ENCODE measurements at regions not wholly inside any gene's neighbourhood (a gene's known extent, or its start where the extent isn't known, plus 50 kb on each side); places are given as distances from the start of the nearest gene placed in this dataset.
"Not testable (repeated sequence)": the region's sequence is repeated elsewhere in the genome, so short reads cannot be mapped to it uniquely, and the experiment has no call there.

GRCh38 chr18:51346404-51346803 lies 148.9 kb upstream of the MEX3C start:
- no peak overlapping the region for H3K4me3 Mint-ChIP-seq
- no peak for TF ChIP-seq CTCF (IDR thresholded peaks at IDR 0.05; ENCODE audit: unreplicated experiment)
- H3K4me1 Mint-ChIP-seq, result peaks cover 2% of the 10 kb centered on the region
- no peak for DNase-seq (ENCODE audit: low spot score in 2 of 2, unreplicated experiment in 2 of 2)
- H3K27me3 Mint-ChIP-seq (ENCODE audit: low read depth), result peaks cover 13% of the 10 kb centered on the region
- H3K36me3 Mint-ChIP-seq, result no peaks in the 10 kb centered on the region
- no peak overlapping the region for H3K27ac Mint-ChIP-seq
- H3K9me3 Mint-ChIP-seq, result peaks cover 7% of the 10 kb centered on the region

- Mint-ChIP-seq H3K9me3 (no peaks in the 10 kb centered on the region), H3K4me1 (peaks cover 2% of the 10 kb centered on the region), H3K27ac (no peak overlapping the region), H3K27me3 (ENCODE audit: low read depth) (peaks cover 22% of the 10 kb centered on the region), H3K4me3 (no peak overlapping the region), H3K36me3 (no peaks in the 10 kb centered on the region)
- TF ChIP-seq CTCF (IDR thresholded peaks at IDR 0.05; ENCODE audit: unreplicated experiment), result no peak
- no peak for DNase-seq (ENCODE audit: low spot score in 2 of 2, unreplicated experiment in 2 of 2)
These were observed 152.6 kb upstream of the MEX3C start for GRCh38 chr18:51350081-51350480.

GRCh38 chr18:51355841-51356240 lies 158.4 kb upstream of the MEX3C start:
- Mint-ChIP-seq H3K4me3 (no peak overlapping the region), H3K9me3 (no peaks in the 10 kb centered on the region), H3K27me3 (ENCODE audit: low read depth) (peaks cover 16% of the 10 kb centered on the region), H3K36me3 (no peaks in the 10 kb centered on the region), H3K27ac (no peak overlapping the region), H3K4me1 (no peaks in the 10 kb centered on the region)
- TF ChIP-seq CTCF (IDR thresholded peaks at IDR 0.05; ENCODE audit: unreplicated experiment), result no peak
- DNase-seq (ENCODE audit: low spot score in 2 of 2, unreplicated experiment in 2 of 2), result no peak

- H3K27me3 Mint-ChIP-seq (ENCODE audit: low read depth); DNase-seq (ENCODE audit: low spot score in 2 of 2, unreplicated experiment in 2 of 2); H3K9me3 Mint-ChIP-seq; H3K4me3 Mint-ChIP-seq; H3K36me3 Mint-ChIP-seq; H3K4me1 Mint-ChIP-seq; H3K27ac Mint-ChIP-seq: not testable (repeated sequence)
These were observed 162.8 kb upstream of the MEX3C start for GRCh38 chr18:51360301-51360700.

GRCh38 chr18:51361130-51361860 lies 163.8 kb upstream of the MEX3C start:
- Mint-ChIP-seq H3K9me3 (no peaks in the 10 kb centered on the region), H3K27ac (peak overlapping the region; percentile 18), H3K4me1 (peaks cover 3% of the 10 kb centered on the region), H3K36me3 (no peaks in the 10 kb centered on the region), H3K27me3 (ENCODE audit: low read depth) (no peaks in the 10 kb centered on the region), H3K4me3 (no peak overlapping the region)
- no peak for DNase-seq (ENCODE audit: low spot score in 2 of 2, unreplicated experiment in 2 of 2)
- TF ChIP-seq CTCF (IDR thresholded peaks at IDR 0.05; ENCODE audit: unreplicated experiment), result no peak

- Mint-ChIP-seq H3K4me1 (peaks cover 3% of the 10 kb centered on the region), H3K9me3 (no peaks in the 10 kb centered on the region), H3K36me3 (no peaks in the 10 kb centered on the region), H3K4me3 (no peak overlapping the region), H3K27ac (no peak overlapping the region), H3K27me3 (ENCODE audit: low read depth) (no peaks in the 10 kb centered on the region)
- no peak for DNase-seq (ENCODE audit: low spot score in 2 of 2, unreplicated experiment in 2 of 2)
- TF ChIP-seq CTCF (IDR thresholded peaks at IDR 0.05; ENCODE audit: unreplicated experiment), result no peak
These were observed 165.9 kb upstream of the MEX3C start for GRCh38 chr18:51363384-51363783.

Measured in mesothelial cell of epicardium (in vitro differentiated cells).